Spleen (tissue), 11 donors: ENCODE measurements at regions not wholly inside any gene's neighbourhood (a gene's known extent, or its start where the extent isn't known, plus 50 kb on each side); places are given as distances from the start of the nearest gene placed in this dataset.

Experiments
- DNase-seq: peaks from one replicate; pipeline ENCODE4 v3.0.0-alpha.2; 2020
- H3K27ac ChIP-seq, 8 donors: fragments of 200-600 bp; sonication (generic) in 7 of 8; 1 replicate in 4 of 8; 2 replicates in 4 of 8; pipeline versions ENCODE4 v1.5.0 to v1.8.0; 2016 to 2021; ENCODE audit warnings: inconsistent platforms in 4 of 8, mild to moderate bottlenecking in 4 of 8, moderate library complexity in 1 of 8
- H3K27me3 ChIP-seq, 7 donors: fragments of 200-600 bp; sonication (generic) in 6 of 7; replicated peaks in 1 of 7; 1 replicate in 4 of 7; 2 replicates in 3 of 7; pipeline versions ENCODE4 v1.5.0 to v1.8.0; 2016 to 2021; ENCODE audit warnings: inconsistent platforms in 3 of 7, mild to moderate bottlenecking in 1 of 7
- H3K36me3 ChIP-seq, 6 donors: fragments of 200-600 bp; sonication (generic) in 5 of 6; 1 replicate in 4 of 6; 2 replicates in 2 of 6; pipeline versions ENCODE4 v1.5.0 to v1.8.0; 2016 to 2021; ENCODE audit warnings: inconsistent platforms in 2 of 6
- H3K4me1 ChIP-seq, 6 donors: fragments of 200-600 bp; sonication (generic) in 5 of 6; 1 replicate in 3 of 6; 2 replicates in 3 of 6; pipeline versions ENCODE4 v1.5.0 to v1.8.0; 2016 to 2021; ENCODE audit warnings: inconsistent platforms in 3 of 6
- H3K4me3 ChIP-seq, 8 donors: fragments of 200-600 bp; sonication (generic) in 7 of 8; 1 replicate in 4 of 8; 2 replicates in 4 of 8; pipeline versions ENCODE4 v1.5.0 to v1.8.0; 2016 to 2021; ENCODE audit warnings: inconsistent platforms in 4 of 8, mild to moderate bottlenecking in 4 of 8, moderate library complexity in 2 of 8
- H3K9me3 ChIP-seq, 8 donors: fragments of 200-600 bp; sonication (generic) in 7 of 8; 1 replicate in 4 of 8; 2 replicates in 4 of 8; pipeline versions ENCODE4 v1.5.0 to v1.8.0; 2016 to 2021; ENCODE audit warnings: inconsistent platforms in 4 of 8
- POLR2A ChIP-seq, 3 donors: fragments of 450-650 bp; IDR thresholded peaks; one replicate each; pipeline ENCODE4 v1.5.1; 2017; ENCODE audit warnings: antibody characterized with exemption in 3 of 3, mild to moderate bottlenecking in 1 of 3
- POLR2AphosphoS5 ChIP-seq, 3 donors: sonication (generic); formaldehyde crosslinking; IDR thresholded peaks; one replicate each; pipeline ENCODE4 v1.5.1; 2017; ENCODE audit warnings: antibody characterized with exemption in 3 of 3
- WGBS, 5 donors: extraction: QIAGEN DNeasy Blood & Tissue Kit in 3 of 5; methylation state at CpG; one replicate each; pipeline versions ENCODE4 v1.1.5 to v1.1.7; 2013 to 2018; 5-methylcytosine and 5-hydroxymethylcytosine counted together
- intact Hi-C: fragments of 100-400 bp; cut with DNase I; formaldehyde crosslinking; loops from one replicate; pipeline ENCODE4 v1.15.0; 2023; ENCODE audit warnings: low total_unique reads
- TF ChIP-seq, protein P1 (sequence below), 11 experiments: fragments of 200-600 bp in 7 of 11; fragments of 450-650 bp in 4 of 11; sonication (generic) in 4 of 11; IDR thresholded peaks in 8 of 11; conservative IDR thresholded peaks in 3 of 11; 1 replicate in 7 of 11; 2 replicates in 4 of 11; pipeline versions ENCODE4 v1.4.0 to v1.8.0; 2016 to 2021; ENCODE audit warnings: antibody characterized with exemption in 11 of 11, inconsistent platforms in 4 of 11, mild to moderate bottlenecking in 1 of 11
- donor health status: healthy with polysubstance abuse.
- donor health status: DM: no; HTN: no; CAD: no; lungs with moderate emphysema.
- donor health status: DM: no; HTN: no; CAD: no.
- donor health status: Bipolar disorder and iron deficiency.
- donor health status: healthy.
- donor health status: DM: no; HTN: no; CAD: no.
- donor health status: DM: yes; HTN: yes; CAD: no.

DNA sequence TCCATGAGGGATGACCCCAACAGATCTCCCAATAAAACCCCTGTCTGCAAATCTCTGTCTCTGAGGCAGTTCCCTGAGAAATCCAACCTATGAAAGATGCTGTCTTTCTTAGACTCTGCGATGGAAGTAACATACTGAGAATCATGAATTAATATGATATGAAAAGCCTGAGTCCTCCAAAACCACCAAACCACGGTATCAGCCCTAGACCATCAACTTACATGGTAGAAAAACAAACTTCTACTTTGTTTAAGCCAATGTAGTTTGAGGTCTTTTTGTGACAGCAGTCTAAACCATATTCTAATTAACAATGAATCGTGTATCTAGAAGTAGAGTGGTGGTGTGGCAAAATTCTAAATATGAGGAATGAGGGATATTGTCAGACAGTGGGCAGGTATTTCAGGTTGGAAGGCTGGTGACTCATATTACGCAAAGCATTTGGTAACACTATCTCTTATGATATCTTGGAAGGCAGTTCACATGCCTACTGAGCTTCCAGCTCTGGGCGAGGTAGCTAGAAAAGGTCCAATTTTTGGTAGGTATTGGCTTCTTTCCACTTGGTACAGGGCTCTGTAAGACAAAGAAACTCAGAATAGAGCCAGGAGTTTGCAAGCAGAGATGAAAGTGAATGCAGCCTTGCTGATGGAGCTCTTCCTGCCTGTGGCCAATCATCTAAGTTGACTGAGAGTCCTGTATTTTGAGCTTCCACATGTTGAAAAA lies 215.8 kb downstream of the ZFP36L2 start:
- Histone ChIP-seq H3K9me3 (peaks cover 0 to 9% (median 5%) of the 10 kb centered on the region in 8 donors), H3K27me3 (peaks cover 0 to 7% (median 0%) of the 10 kb centered on the region in 7 donors), H3K4me1 (peaks cover 0 to 33% (median 0%) of the 10 kb centered on the region in 6 donors), H3K4me3 (no peak overlapping the region), H3K27ac (peak overlapping the region in 1 of 8 donors; percentile 15), H3K36me3 (no peaks in the 10 kb centered on the region)
- intact Hi-C loops, result no loop called here
- TF ChIP-seq, protein P1, sequence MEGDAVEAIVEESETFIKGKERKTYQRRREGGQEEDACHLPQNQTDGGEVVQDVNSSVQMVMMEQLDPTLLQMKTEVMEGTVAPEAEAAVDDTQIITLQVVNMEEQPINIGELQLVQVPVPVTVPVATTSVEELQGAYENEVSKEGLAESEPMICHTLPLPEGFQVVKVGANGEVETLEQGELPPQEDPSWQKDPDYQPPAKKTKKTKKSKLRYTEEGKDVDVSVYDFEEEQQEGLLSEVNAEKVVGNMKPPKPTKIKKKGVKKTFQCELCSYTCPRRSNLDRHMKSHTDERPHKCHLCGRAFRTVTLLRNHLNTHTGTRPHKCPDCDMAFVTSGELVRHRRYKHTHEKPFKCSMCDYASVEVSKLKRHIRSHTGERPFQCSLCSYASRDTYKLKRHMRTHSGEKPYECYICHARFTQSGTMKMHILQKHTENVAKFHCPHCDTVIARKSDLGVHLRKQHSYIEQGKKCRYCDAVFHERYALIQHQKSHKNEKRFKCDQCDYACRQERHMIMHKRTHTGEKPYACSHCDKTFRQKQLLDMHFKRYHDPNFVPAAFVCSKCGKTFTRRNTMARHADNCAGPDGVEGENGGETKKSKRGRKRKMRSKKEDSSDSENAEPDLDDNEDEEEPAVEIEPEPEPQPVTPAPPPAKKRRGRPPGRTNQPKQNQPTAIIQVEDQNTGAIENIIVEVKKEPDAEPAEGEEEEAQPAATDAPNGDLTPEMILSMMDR (IDR thresholded peaks at IDR 0.05 in 8 of 11, conservative IDR thresholded peaks at IDR 0.05 in 3 of 11), result no peak
- TF ChIP-seq POLR2A (IDR thresholded peaks at IDR 0.05) (no peak), POLR2AphosphoS5 (IDR thresholded peaks at IDR 0.05) (no peak)
- WGBS, 5 donors, result 56 to 74% (median 65%) methylated on average over 5 of the region's 5 CpGs
- no peak for DNase-seq

DNA sequence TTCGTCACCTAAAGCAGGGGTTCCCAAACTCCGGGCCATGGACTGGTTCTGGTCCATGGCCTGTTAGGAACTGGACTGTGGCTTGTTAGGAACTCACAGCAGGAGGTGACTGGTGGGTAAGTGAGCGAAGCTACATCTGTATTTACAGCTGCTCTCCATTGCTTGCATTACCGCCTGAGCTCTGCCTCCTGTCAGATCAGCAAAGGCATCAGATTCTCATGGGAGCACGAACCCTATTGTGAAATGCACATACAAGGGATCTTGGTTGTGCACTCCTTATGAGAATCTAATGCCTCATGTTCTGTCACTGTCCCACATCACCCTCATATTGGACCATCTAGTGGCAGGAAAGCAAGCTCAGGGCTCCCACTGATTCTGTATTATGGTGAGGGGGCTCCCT lies 217.0 kb downstream of the ZFP36L2 start:
- 87 to 95% (median 93%) methylated on average over 5 of the region's 5 CpGs for WGBS, 5 donors
- Histone ChIP-seq H3K9me3 (peaks cover 0 to 9% (median 5%) of the 10 kb centered on the region in 8 donors), H3K4me3 (no peak overlapping the region), H3K4me1 (peaks cover 0 to 37% (median 0%) of the 10 kb centered on the region in 6 donors), H3K27ac (no peak overlapping the region), H3K27me3 (peaks cover 0 to 7% (median 0%) of the 10 kb centered on the region in 7 donors), H3K36me3 (no peaks in the 10 kb centered on the region)
- intact Hi-C loops, result no loop called here
- TF ChIP-seq, protein P1 (IDR thresholded peaks at IDR 0.05 in 8 of 11, conservative IDR thresholded peaks at IDR 0.05 in 3 of 11), result no peak
- no peak for TF ChIP-seq POLR2A (IDR thresholded peaks at IDR 0.05)
- TF ChIP-seq POLR2AphosphoS5 (IDR thresholded peaks at IDR 0.05), result no peak
- peak; percentile 1 for DNase-seq

GRCh38 chr2:43008388-43008787 lies 216.0 kb upstream of the HAAO start:
- H3K4me3 ChIP-seq, result no peak overlapping the region
- intact Hi-C loops, result no loop called here
- H3K4me1 ChIP-seq, result peaks cover 0 to 30% (median 0%) of the 10 kb centered on the region in 6 donors
- TF ChIP-seq, protein P1 (IDR thresholded peaks at IDR 0.05 in 8 of 11, conservative IDR thresholded peaks at IDR 0.05 in 3 of 11), result no peak
- TF ChIP-seq POLR2AphosphoS5 (IDR thresholded peaks at IDR 0.05) (no peak), POLR2A (IDR thresholded peaks at IDR 0.05) (no peak)
- peaks cover 0 to 7% (median 0%) of the 10 kb centered on the region in 7 donors for H3K27me3 ChIP-seq
- WGBS, 5 donors, result 61 to 83% (median 68%) methylated on average over 4 of the region's 4 CpGs
- no peaks in the 10 kb centered on the region for H3K36me3 ChIP-seq
- peaks cover 0 to 9% (median 5%) of the 10 kb centered on the region in 8 donors for H3K9me3 ChIP-seq
- DNase-seq, result peak; percentile 8
- no peak overlapping the region for H3K27ac ChIP-seq

DNA sequence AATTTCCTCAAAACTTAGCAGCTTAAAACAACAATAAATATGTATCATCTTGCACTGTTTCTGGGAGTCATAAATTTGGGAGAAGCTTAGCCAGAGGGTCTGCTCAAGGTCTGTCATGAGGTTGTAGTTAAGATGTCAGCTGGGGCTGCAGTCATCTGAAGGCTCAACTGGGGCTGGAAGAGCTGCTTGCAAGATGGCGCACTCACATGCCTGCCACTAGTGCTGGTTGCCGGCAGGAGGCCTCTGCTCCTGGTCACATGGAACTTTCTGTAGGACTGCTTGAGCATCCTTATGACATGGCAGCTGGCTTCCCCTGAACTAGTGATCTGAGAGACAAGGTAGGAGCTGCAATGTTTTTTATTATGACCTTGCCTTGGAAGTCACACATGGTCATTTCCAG lies 215.5 kb upstream of the HAAO start:
- intact Hi-C loops, result no loop called here
- TF ChIP-seq POLR2AphosphoS5 (IDR thresholded peaks at IDR 0.05) (no peak), POLR2A (IDR thresholded peaks at IDR 0.05) (no peak)
- TF ChIP-seq, protein P1 (IDR thresholded peaks at IDR 0.05 in 8 of 11, conservative IDR thresholded peaks at IDR 0.05 in 3 of 11), result no peak
- Histone ChIP-seq H3K4me3 (no peak overlapping the region), H3K9me3 (peaks cover 0 to 9% (median 5%) of the 10 kb centered on the region in 8 donors), H3K4me1 (peaks cover 0 to 27% (median 0%) of the 10 kb centered on the region in 6 donors), H3K27ac (no peak overlapping the region), H3K27me3 (peaks cover 0 to 7% (median 0%) of the 10 kb centered on the region in 7 donors), H3K36me3 (no peaks in the 10 kb centered on the region)
- peak; percentile 40 for DNase-seq
- WGBS, 5 donors, result 71 to 98% (median 96%) methylated on average over 2 of the region's 2 CpGs
